GM12875 (cell line): ENCODE measurements at regions not wholly inside any gene's neighbourhood (a gene's known extent, or its start where the extent isn't known, plus 50 kb on each side); places are given as distances from the start of the nearest gene placed in this dataset.

Experiments used
- H3K4me3 ChIP-seq: one replicate; pipeline ENCODE4 v1.5.1; 2011; ENCODE audit warnings: low read depth, low read length, control low read depth
- TF ChIP-seq, protein P1 (sequence below): IDR thresholded peaks from 2 replicates; pipeline ENCODE4 v1.5.1; 2011; ENCODE audit warnings: low read depth, mild to moderate bottlenecking, control low read depth, inconsistent platforms, low read length, moderate library complexity, borderline replicate concordance; ENCODE audit not compliant: insufficient read depth

GRCh38 chr2:7593360-7593759 lies 676.1 kb downstream of the RNF144A start:
- TF ChIP-seq, protein P1, sequence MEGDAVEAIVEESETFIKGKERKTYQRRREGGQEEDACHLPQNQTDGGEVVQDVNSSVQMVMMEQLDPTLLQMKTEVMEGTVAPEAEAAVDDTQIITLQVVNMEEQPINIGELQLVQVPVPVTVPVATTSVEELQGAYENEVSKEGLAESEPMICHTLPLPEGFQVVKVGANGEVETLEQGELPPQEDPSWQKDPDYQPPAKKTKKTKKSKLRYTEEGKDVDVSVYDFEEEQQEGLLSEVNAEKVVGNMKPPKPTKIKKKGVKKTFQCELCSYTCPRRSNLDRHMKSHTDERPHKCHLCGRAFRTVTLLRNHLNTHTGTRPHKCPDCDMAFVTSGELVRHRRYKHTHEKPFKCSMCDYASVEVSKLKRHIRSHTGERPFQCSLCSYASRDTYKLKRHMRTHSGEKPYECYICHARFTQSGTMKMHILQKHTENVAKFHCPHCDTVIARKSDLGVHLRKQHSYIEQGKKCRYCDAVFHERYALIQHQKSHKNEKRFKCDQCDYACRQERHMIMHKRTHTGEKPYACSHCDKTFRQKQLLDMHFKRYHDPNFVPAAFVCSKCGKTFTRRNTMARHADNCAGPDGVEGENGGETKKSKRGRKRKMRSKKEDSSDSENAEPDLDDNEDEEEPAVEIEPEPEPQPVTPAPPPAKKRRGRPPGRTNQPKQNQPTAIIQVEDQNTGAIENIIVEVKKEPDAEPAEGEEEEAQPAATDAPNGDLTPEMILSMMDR = no peak

DNA sequence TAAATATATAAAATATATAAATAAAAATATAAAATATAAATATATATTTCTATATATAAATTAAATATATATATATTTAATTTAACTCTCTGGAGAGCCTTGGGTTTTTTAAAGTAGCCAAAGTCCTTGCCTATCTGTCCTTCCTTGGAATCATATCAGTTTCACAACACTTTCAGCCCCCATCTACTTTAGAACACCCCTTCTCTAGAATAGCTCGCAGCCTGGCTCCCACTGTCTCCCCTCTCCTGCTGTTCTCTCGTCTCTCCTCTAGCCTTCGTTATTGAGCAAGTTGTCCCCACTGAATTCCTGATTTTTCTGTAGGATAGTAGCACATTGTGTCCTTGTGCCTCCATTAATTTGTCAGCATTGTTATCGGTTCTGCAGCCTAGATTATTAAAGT lies 677.0 kb downstream of the RNF144A start:
- TF ChIP-seq, protein P1 = no peak

More at GRCh38 chr2:7593360-7593759, 676.1 kb downstream of the RNF144A start:
- no peak overlapping the region for H3K4me3 ChIP-seq

GRCh38 chr2:7595206-7595605 lies 678.0 kb downstream of the RNF144A start:
- TF ChIP-seq, protein P1 = no peak
- no peak overlapping the region for H3K4me3 ChIP-seq

More for the DNA sequence above, 677.0 kb downstream of the RNF144A start:
- H3K4me3 ChIP-seq = no peak overlapping the region

DNA sequence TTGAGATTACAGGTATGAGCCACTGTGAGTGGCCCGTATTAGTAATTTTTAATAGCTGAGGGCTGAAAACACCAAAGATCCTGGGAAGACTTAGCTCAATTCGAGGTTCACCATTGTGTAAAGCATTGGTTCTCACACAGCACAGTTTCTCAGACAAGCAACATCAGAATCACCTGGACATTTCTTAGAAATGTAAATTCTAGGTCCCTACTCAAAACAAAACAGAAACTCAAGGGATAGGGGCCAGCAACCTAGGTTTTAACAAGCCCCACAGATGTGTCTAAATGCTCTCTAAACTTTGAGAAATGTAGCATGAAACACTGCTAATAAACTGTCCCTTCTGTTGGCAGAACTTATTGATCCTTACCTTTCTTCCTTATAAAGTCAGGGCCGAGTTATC lies 681.2 kb downstream of the RNF144A start:
- TF ChIP-seq, protein P1 = no peak

GRCh38 chr2:7599462-7600258 lies 682.4 kb downstream of the RNF144A start:
- TF ChIP-seq, protein P1 = no peak

More for the DNA sequence above, 681.2 kb downstream of the RNF144A start:
- no peak overlapping the region for H3K4me3 ChIP-seq

GRCh38 chr2:7601990-7602389 lies 684.8 kb downstream of the RNF144A start:
- no peak overlapping the region for H3K4me3 ChIP-seq
- TF ChIP-seq, protein P1 = no peak

More at GRCh38 chr2:7599462-7600258, 682.4 kb downstream of the RNF144A start:
- no peak overlapping the region for H3K4me3 ChIP-seq

- TF ChIP-seq, protein P1 = no peak
- H3K4me3 ChIP-seq = no peak overlapping the region
Observed at GRCh38 chr2:7604456-7604855, 687.2 kb downstream of the RNF144A start.
